SK-N-SH (cell line): ENCODE measurements at regions not wholly inside any gene's neighbourhood (a gene's known extent, or its start where the extent isn't known, plus 50 kb on each side); places are given as distances from the start of the nearest gene placed in this dataset.

Source experiments
- CTCF ChIA-PET: fragments of 300-600, 350-600 bp; formaldehyde crosslinking; extraction: SDS; loops from one replicate; lab custom pipeline; 2021; lab: Yijun Ruan, JAX
- POLR2A ChIA-PET: fragments of 350-600 bp; sonication (Branson Sonifier 250); formaldehyde crosslinking; extraction: SDS; loops from one replicate; lab custom pipeline; 2020; ENCODE audit warnings: antibody characterized with exemption, inconsistent platforms; lab: Yijun Ruan, JAX
- DNase-seq: peaks from one replicate; pipeline ENCODE4 v3.0.0; 2012
- H2AFZ ChIP-seq: fragments of 200-600 bp; sonication (generic); 2 replicates; pipeline ENCODE4 v1.8.1; 2016; ENCODE audit warnings: antibody characterized with exemption, mild to moderate bottlenecking, low read depth
- H3F3A ChIP-seq: fragments of 200-600 bp; sonication (generic); replicated peaks from 2 replicates; pipeline ENCODE3; 2016; ENCODE audit warnings: antibody characterized with exemption, mild to moderate bottlenecking; ENCODE audit not compliant: insufficient read depth
- H3K27ac ChIP-seq, 2 experiments: fragments of 200-500 bp in 1 of 2; fragments of 200-600 bp in 1 of 2; sonication (Bioruptor generic) in 1 of 2; sonication (generic), shearing (Covaris generic) in 1 of 2; 2 replicates each; pipeline versions ENCODE4 v1.5.1 to v1.6.1; 2014 to 2016; ENCODE audit warnings: low read depth in 2 of 2, inconsistent platforms in 1 of 2, low read length in 1 of 2, mild to moderate bottlenecking in 1 of 2, mixed read lengths in 1 of 2
- H3K27me3 ChIP-seq: fragments of 200-600 bp; sonication (generic), shearing (Covaris generic); 2 replicates; pipeline ENCODE4 v1.6.1; 2016; ENCODE audit warnings: mixed run types; ENCODE audit not compliant: insufficient read depth
- H3K36me3 ChIP-seq, 2 experiments: fragments of 200-500 bp in 1 of 2; fragments of 200-600 bp in 1 of 2; sonication (Bioruptor generic) in 1 of 2; sonication (generic) in 1 of 2; replicated peaks in 1 of 2; 2 replicates each; pipeline versions ENCODE3 to v1.5.1; 2014 to 2016; ENCODE audit warnings: low read length in 1 of 2, mild to moderate bottlenecking in 1 of 2; ENCODE audit not compliant: insufficient read depth in 2 of 2, control insufficient read depth in 1 of 2
- H3K4me1 ChIP-seq, 2 experiments: fragments of 200-500 bp in 1 of 2; fragments of 200-600 bp in 1 of 2; sonication (Bioruptor generic) in 1 of 2; sonication (generic), shearing (Covaris generic) in 1 of 2; 2 replicates each; pipeline versions ENCODE4 v1.5.1 to v1.6.1; 2014 to 2016; ENCODE audit warnings: low read depth in 1 of 2, low read length in 1 of 2, mixed run types in 1 of 2; ENCODE audit not compliant: insufficient read depth in 2 of 2, control insufficient read depth in 1 of 2
- H3K4me2 ChIP-seq: fragments of 200-600 bp; sonication (generic), shearing (Covaris generic); 2 replicates; pipeline ENCODE4 v1.6.1; 2017; ENCODE audit warnings: mixed run types
- H3K4me3 ChIP-seq, 2 experiments: fragments of 200-500 bp in 1 of 2; fragments of 200-600 bp in 1 of 2; sonication (Bioruptor generic) in 1 of 2; sonication (generic), shearing (Covaris generic) in 1 of 2; 2 replicates each; pipeline versions ENCODE4 v1.5.1 to v1.8.1; 2014 to 2016; ENCODE audit warnings: low read depth in 2 of 2, inconsistent platforms in 1 of 2, low read length in 1 of 2, mild to moderate bottlenecking in 1 of 2, mixed read lengths in 1 of 2, moderate library complexity in 1 of 2
- H3K79me2 ChIP-seq: fragments of 200-600 bp; sonication (generic); 2 replicates; pipeline ENCODE4 v1.8.1; 2017; ENCODE audit warnings: mild to moderate bottlenecking; ENCODE audit not compliant: insufficient read depth
- H3K9ac ChIP-seq: fragments of 200-600 bp; sonication (generic); 2 replicates; pipeline ENCODE4 v1.6.1; 2017; ENCODE audit warnings: mixed run types
- H3K9me2 ChIP-seq: fragments of 200-600 bp; sonication (generic); 2 replicates; pipeline ENCODE4 v1.6.1; 2017; ENCODE audit warnings: mixed run types
- H3K9me3 ChIP-seq: fragments of 200-600 bp; sonication (generic); 2 replicates; pipeline ENCODE4 v1.6.1; 2017; ENCODE audit warnings: mixed run types, mild to moderate bottlenecking, moderate library complexity
- H4K20me1 ChIP-seq: fragments of 200-600 bp; sonication (generic); 2 replicates; pipeline ENCODE4 v1.6.1; 2017; ENCODE audit warnings: mild to moderate bottlenecking, mixed run types; ENCODE audit not compliant: insufficient read depth
- ELF1 ChIP-seq: IDR thresholded peaks from 2 replicates; pipeline ENCODE4 v1.4.0; 2012
- EP300 ChIP-seq, 2 experiments: IDR thresholded peaks; 2 replicates each; pipeline versions ENCODE4 v1.4.0 to v1.6.1; 2012; ENCODE audit warnings: borderline replicate concordance in 1 of 2, low read depth in 1 of 2, low read length in 1 of 2
- EZH2phosphoT487 ChIP-seq: fragments of 200-600 bp; sonication (generic); IDR thresholded peaks from 2 replicates; pipeline ENCODE4 v1.6.1; 2017; ENCODE audit warnings: low read depth, mixed run types, mild to moderate bottlenecking, antibody characterized with exemption, moderate library complexity, borderline replicate concordance
- FOXJ3 ChIP-seq: sonication (generic); formaldehyde crosslinking; IDR thresholded peaks from 2 replicates; pipeline ENCODE4 v1.5.1; 2020; ENCODE audit warnings: mild to moderate bottlenecking, missing genetic modification reagents
- MXI1 ChIP-seq: IDR thresholded peaks from 2 replicates; pipeline ENCODE4 v1.6.1; 2012; ENCODE audit warnings: mild to moderate bottlenecking, low read depth, low read length, improper control_type of control experiment
- NRF1 ChIP-seq: IDR thresholded peaks from 2 replicates; pipeline ENCODE4 v1.6.1; 2012; ENCODE audit warnings: low read depth, mild to moderate bottlenecking, low read length
- RXRA ChIP-seq: IDR thresholded peaks from 2 replicates; pipeline ENCODE4 v1.4.0; 2012; ENCODE audit warnings: low read depth, mild to moderate bottlenecking, borderline replicate concordance
- SIN3A ChIP-seq: IDR thresholded peaks from 2 replicates; pipeline ENCODE4 v1.6.1; 2012; ENCODE audit warnings: low read depth, mild to moderate bottlenecking, low read length, moderate library complexity, borderline replicate concordance
- SMC3 ChIP-seq: IDR thresholded peaks from 2 replicates; pipeline ENCODE4 v1.6.1; 2012; ENCODE audit warnings: low read depth, low read length, improper control_type of control experiment
- YY1 ChIP-seq: IDR thresholded peaks from 2 replicates; pipeline ENCODE4 v1.4.0; 2012; ENCODE audit warnings: low read depth, mild to moderate bottlenecking
- WGBS: methylation state at CpG from one replicate; pipeline ENCODE4 v1.1.6; 2017; ENCODE audit warnings: low lambda C conversion rate; 5-methylcytosine and 5-hydroxymethylcytosine counted together
- TF ChIP-seq, protein P1 (sequence below): fragments of 200-600 bp; sonication (generic); IDR thresholded peaks from 2 replicates; pipeline ENCODE4 v1.6.1; 2017; ENCODE audit warnings: antibody characterized with exemption, mild to moderate bottlenecking, moderate library complexity
- TF ChIP-seq, protein P2 (sequence below): fragments of 150-350 bp; IDR thresholded peaks from 2 replicates; pipeline ENCODE4 v1.6.1; 2017; ENCODE audit warnings: antibody characterized with exemption, low read length, low read depth, borderline replicate concordance
- TF ChIP-seq, protein P3 (sequence below): IDR thresholded peaks from 2 replicates; pipeline ENCODE4 v1.4.0; 2012; ENCODE audit warnings: low read depth, borderline replicate concordance
- TF ChIP-seq, protein P4 (sequence below): IDR thresholded peaks from 2 replicates; pipeline ENCODE4 v1.4.0; 2012; ENCODE audit warnings: low read depth, borderline replicate concordance
- TF ChIP-seq, protein P5 (sequence below): fragments of 150-350 bp; IDR thresholded peaks from 2 replicates; pipeline ENCODE4 v1.6.1; 2016; ENCODE audit warnings: mild to moderate bottlenecking, low read depth, low read length

DNA sequence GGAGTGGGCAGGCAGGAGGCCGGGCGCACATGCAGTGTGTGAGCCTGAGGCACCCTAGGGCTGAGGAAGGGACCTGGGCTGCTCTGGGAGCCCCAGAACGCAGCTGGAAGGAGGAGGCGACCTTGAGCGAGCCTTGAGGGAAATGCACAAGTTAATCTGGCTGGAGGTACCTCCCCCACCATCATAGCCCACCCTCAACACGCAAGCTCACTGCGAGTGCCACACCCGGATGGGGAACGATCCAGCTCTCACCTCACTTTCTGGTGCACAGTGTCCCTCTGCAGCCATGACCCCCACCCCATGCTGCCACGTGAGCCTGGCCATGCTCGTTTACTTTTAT, 162.4 kb upstream of the PPP2R2D start:
- CTCF ChIA-PET = no interaction called here
- Histone ChIP-seq H2AFZ (no peak overlapping the region), H3K79me2 (no peaks in the 10 kb centered on the region)

More for the DNA sequence above, 162.4 kb upstream of the PPP2R2D start:
- TF ChIP-seq SIN3A (no peak), EZH2phosphoT487 (no peak), NRF1 (no peak), YY1 (no peak), ELF1 (no peak), EP300 (IDR thresholded peaks at IDR 0.05; ENCODE audit: borderline replicate concordance in 1 of 2, low read depth in 1 of 2, low read length in 1 of 2) (no peak), SMC3 (no peak), FOXJ3 (no peak), RXRA (no peak), MXI1 (no peak)
- TF ChIP-seq, protein P1, sequence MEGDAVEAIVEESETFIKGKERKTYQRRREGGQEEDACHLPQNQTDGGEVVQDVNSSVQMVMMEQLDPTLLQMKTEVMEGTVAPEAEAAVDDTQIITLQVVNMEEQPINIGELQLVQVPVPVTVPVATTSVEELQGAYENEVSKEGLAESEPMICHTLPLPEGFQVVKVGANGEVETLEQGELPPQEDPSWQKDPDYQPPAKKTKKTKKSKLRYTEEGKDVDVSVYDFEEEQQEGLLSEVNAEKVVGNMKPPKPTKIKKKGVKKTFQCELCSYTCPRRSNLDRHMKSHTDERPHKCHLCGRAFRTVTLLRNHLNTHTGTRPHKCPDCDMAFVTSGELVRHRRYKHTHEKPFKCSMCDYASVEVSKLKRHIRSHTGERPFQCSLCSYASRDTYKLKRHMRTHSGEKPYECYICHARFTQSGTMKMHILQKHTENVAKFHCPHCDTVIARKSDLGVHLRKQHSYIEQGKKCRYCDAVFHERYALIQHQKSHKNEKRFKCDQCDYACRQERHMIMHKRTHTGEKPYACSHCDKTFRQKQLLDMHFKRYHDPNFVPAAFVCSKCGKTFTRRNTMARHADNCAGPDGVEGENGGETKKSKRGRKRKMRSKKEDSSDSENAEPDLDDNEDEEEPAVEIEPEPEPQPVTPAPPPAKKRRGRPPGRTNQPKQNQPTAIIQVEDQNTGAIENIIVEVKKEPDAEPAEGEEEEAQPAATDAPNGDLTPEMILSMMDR = no peak
- TF ChIP-seq, protein P2, sequence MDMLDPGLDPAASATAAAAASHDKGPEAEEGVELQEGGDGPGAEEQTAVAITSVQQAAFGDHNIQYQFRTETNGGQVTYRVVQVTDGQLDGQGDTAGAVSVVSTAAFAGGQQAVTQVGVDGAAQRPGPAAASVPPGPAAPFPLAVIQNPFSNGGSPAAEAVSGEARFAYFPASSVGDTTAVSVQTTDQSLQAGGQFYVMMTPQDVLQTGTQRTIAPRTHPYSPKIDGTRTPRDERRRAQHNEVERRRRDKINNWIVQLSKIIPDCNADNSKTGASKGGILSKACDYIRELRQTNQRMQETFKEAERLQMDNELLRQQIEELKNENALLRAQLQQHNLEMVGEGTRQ = no peak
- TF ChIP-seq, protein P3, sequence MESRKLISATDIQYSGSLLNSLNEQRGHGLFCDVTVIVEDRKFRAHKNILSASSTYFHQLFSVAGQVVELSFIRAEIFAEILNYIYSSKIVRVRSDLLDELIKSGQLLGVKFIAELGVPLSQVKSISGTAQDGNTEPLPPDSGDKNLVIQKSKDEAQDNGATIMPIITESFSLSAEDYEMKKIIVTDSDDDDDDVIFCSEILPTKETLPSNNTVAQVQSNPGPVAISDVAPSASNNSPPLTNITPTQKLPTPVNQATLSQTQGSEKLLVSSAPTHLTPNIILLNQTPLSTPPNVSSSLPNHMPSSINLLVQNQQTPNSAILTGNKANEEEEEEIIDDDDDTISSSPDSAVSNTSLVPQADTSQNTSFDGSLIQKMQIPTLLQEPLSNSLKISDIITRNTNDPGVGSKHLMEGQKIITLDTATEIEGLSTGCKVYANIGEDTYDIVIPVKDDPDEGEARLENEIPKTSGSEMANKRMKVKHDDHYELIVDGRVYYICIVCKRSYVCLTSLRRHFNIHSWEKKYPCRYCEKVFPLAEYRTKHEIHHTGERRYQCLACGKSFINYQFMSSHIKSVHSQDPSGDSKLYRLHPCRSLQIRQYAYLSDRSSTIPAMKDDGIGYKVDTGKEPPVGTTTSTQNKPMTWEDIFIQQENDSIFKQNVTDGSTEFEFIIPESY = no peak
- TF ChIP-seq, protein P4, sequence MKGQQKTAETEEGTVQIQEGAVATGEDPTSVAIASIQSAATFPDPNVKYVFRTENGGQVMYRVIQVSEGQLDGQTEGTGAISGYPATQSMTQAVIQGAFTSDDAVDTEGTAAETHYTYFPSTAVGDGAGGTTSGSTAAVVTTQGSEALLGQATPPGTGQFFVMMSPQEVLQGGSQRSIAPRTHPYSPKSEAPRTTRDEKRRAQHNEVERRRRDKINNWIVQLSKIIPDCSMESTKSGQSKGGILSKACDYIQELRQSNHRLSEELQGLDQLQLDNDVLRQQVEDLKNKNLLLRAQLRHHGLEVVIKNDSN = no peak
- TF ChIP-seq, protein P5, sequence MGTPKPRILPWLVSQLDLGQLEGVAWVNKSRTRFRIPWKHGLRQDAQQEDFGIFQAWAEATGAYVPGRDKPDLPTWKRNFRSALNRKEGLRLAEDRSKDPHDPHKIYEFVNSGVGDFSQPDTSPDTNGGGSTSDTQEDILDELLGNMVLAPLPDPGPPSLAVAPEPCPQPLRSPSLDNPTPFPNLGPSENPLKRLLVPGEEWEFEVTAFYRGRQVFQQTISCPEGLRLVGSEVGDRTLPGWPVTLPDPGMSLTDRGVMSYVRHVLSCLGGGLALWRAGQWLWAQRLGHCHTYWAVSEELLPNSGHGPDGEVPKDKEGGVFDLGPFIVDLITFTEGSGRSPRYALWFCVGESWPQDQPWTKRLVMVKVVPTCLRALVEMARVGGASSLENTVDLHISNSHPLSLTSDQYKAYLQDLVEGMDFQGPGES = no peak
- 53% methylated on average over 9 of the region's 11 CpGs for WGBS
- no peaks in the 10 kb centered on the region for H3F3A ChIP-seq
- H3K9ac ChIP-seq = no peak overlapping the region
- no peak for DNase-seq
- POLR2A ChIA-PET = no interaction called here
- H3K9me2 ChIP-seq = no peaks in the 10 kb centered on the region
- H3K4me2 ChIP-seq = no peak overlapping the region
- H3K36me3 ChIP-seq = no peaks in the 10 kb centered on the region
- no peaks in the 10 kb centered on the region for H4K20me1 ChIP-seq
- no peak overlapping the region for H3K4me3 ChIP-seq
- H3K4me1 ChIP-seq = no peaks in the 10 kb centered on the region
- no peaks in the 10 kb centered on the region for H3K9me3 ChIP-seq
- H3K27me3 ChIP-seq = no peaks in the 10 kb centered on the region
- no peak overlapping the region for H3K27ac ChIP-seq
